ENCODE measurements at regions not wholly inside any gene's neighbourhood (a gene's known extent, or its start where the extent isn't known, plus 50 kb on each side); places are given as distances from the start of the nearest gene placed in this dataset.

- no peak overlapping the region for H3K4me3 Mint-ChIP-seq
- DNase-seq (no peak), ATAC-seq (replicated peaks) (no peak)
- peaks cover 6 to 7% of the 10 kb centered on the region in 2 donors for H3K9me3 Mint-ChIP-seq
- H3K27ac Mint-ChIP-seq: no peak overlapping the region
- no peaks in the 10 kb centered on the region for H3K36me3 Mint-ChIP-seq
- H3K4me1 Mint-ChIP-seq: no peaks in the 10 kb centered on the region
- peaks cover 23 to 35% of the 10 kb centered on the region in 2 donors for H3K27me3 Mint-ChIP-seq
These were observed 686.6 kb downstream of the BRD1 start for GRCh38 chr22:49140911-49141665.

GRCh38 chr22:49139492-49140151 is 688.1 kb downstream of the BRD1 start:
- Mint-ChIP-seq H3K27me3 (peaks cover 31 to 39% of the 10 kb centered on the region in 2 donors), H3K9me3 (peaks cover 6 to 7% of the 10 kb centered on the region in 2 donors), H3K4me3 (no peak overlapping the region), H3K27ac (no peak overlapping the region), H3K36me3 (no peaks in the 10 kb centered on the region), H3K4me1 (no peaks in the 10 kb centered on the region)
- ATAC-seq (replicated peaks) (no peak), DNase-seq (no peak)

- no peaks in the 10 kb centered on the region for H3K4me1 Mint-ChIP-seq
- H3K9me3 Mint-ChIP-seq: peaks cover 6 to 7% of the 10 kb centered on the region in 2 donors
- no peak overlapping the region for H3K27ac Mint-ChIP-seq
- DNase-seq (no peak), ATAC-seq (replicated peaks) (no peak)
- no peaks in the 10 kb centered on the region for H3K36me3 Mint-ChIP-seq
- H3K4me3 Mint-ChIP-seq: no peak overlapping the region
- H3K27me3 Mint-ChIP-seq: peaks cover 31 to 43% of the 10 kb centered on the region in 2 donors
These were observed 689.4 kb downstream of the BRD1 start for GRCh38 chr22:49138250-49138790.

GRCh38 chr22:49137206-49137840 is 690.4 kb downstream of the BRD1 start:
- peaks cover 33 to 51% of the 10 kb centered on the region in 2 donors for H3K27me3 Mint-ChIP-seq
- DNase-seq (no peak), ATAC-seq (replicated peaks) (no peak)
- H3K4me1 Mint-ChIP-seq: no peaks in the 10 kb centered on the region
- no peak overlapping the region for H3K4me3 Mint-ChIP-seq
- no peak overlapping the region for H3K27ac Mint-ChIP-seq
- H3K36me3 Mint-ChIP-seq: no peaks in the 10 kb centered on the region
- peaks cover 6 to 7% of the 10 kb centered on the region in 2 donors for H3K9me3 Mint-ChIP-seq

- DNase-seq (no peak), ATAC-seq (replicated peaks) (no peak)
- Mint-ChIP-seq H3K4me1 (no peaks in the 10 kb centered on the region), H3K36me3 (no peaks in the 10 kb centered on the region), H3K27ac (no peak overlapping the region), H3K27me3 (peaks cover 34 to 51% of the 10 kb centered on the region in 2 donors), H3K4me3 (no peak overlapping the region), H3K9me3 (peaks cover 6 to 7% of the 10 kb centered on the region in 2 donors)
These were observed 690.9 kb downstream of the BRD1 start for GRCh38 chr22:49136816-49137180.

- no peaks in the 10 kb centered on the region for H3K36me3 Mint-ChIP-seq
- H3K4me3 Mint-ChIP-seq: no peak overlapping the region
- H3K4me1 Mint-ChIP-seq: no peaks in the 10 kb centered on the region
- no peak overlapping the region for H3K27ac Mint-ChIP-seq
- peaks cover 28 to 45% of the 10 kb centered on the region in 2 donors for H3K27me3 Mint-ChIP-seq
- DNase-seq (no peak), ATAC-seq (replicated peaks) (no peak)
- H3K9me3 Mint-ChIP-seq: peaks cover 6 to 7% of the 10 kb centered on the region in 2 donors
These were observed 691.4 kb downstream of the BRD1 start for GRCh38 chr22:49136041-49136815.

GRCh38 chr22:49134076-49134475 is 693.6 kb downstream of the BRD1 start:
- ATAC-seq (replicated peaks): no peak
- Mint-ChIP-seq H3K36me3 (no peaks in the 10 kb centered on the region), H3K27me3 (peaks cover 28 to 43% of the 10 kb centered on the region in 2 donors)

GRCh38 chr22:49133541-49133940 is 694.1 kb downstream of the BRD1 start:
- Mint-ChIP-seq H3K9me3 (peaks cover 4% of the 10 kb centered on the region in 2 donors), H3K4me1 (no peaks in the 10 kb centered on the region), H3K27ac (no peak overlapping the region), H3K27me3 (peaks cover 24 to 37% of the 10 kb centered on the region in 2 donors), H3K36me3 (no peaks in the 10 kb centered on the region), H3K4me3 (no peak overlapping the region)
- ATAC-seq (replicated peaks) (no peak), DNase-seq (no peak)

More at GRCh38 chr22:49134076-49134475, 693.6 kb downstream of the BRD1 start:
- Mint-ChIP-seq H3K27ac (no peak overlapping the region), H3K9me3 (peaks cover 6 to 7% of the 10 kb centered on the region in 2 donors), H3K4me3 (no peak overlapping the region), H3K4me1 (no peaks in the 10 kb centered on the region)
- DNase-seq: no peak

GRCh38 chr22:49132009-49132408 is 695.7 kb downstream of the BRD1 start:
- no peaks in the 10 kb centered on the region for H3K4me1 Mint-ChIP-seq
- DNase-seq (no peak), ATAC-seq (replicated peaks) (no peak)
- H3K27me3 Mint-ChIP-seq: peaks cover 18 to 29% of the 10 kb centered on the region in 2 donors
- H3K27ac Mint-ChIP-seq: no peak overlapping the region
- no peaks in the 10 kb centered on the region for H3K36me3 Mint-ChIP-seq
- no peaks in the 10 kb centered on the region for H3K9me3 Mint-ChIP-seq
- H3K4me3 Mint-ChIP-seq: no peak overlapping the region

- no peak for DNase-seq
- no peak for ATAC-seq (replicated peaks)
- Mint-ChIP-seq H3K4me3 (no peak overlapping the region), H3K9me3 (peaks cover 0 to 3% of the 10 kb centered on the region in 2 donors), H3K4me1 (no peaks in the 10 kb centered on the region), H3K27ac (no peak overlapping the region), H3K27me3 (peaks cover 5 to 16% of the 10 kb centered on the region in 2 donors), H3K36me3 (no peaks in the 10 kb centered on the region)
These were observed 697.9 kb downstream of the BRD1 start for GRCh38 chr22:49129736-49130135.

- Mint-ChIP-seq H3K9me3 (peaks cover 1 to 4% of the 10 kb centered on the region in 2 donors), H3K27me3 (peaks cover 6 to 17% of the 10 kb centered on the region in 2 donors), H3K4me3 (no peak overlapping the region), H3K27ac (no peak overlapping the region), H3K36me3 (no peaks in the 10 kb centered on the region), H3K4me1 (no peaks in the 10 kb centered on the region)
- ATAC-seq (replicated peaks) (no peak), DNase-seq (no peak)
These were observed 698.8 kb downstream of the BRD1 start for GRCh38 chr22:49128874-49129273.

GRCh38 chr22:49124608-49125007 is 703.1 kb downstream of the BRD1 start:
- Mint-ChIP-seq H3K4me3 (no peak overlapping the region), H3K27me3 (peaks cover 8 to 15% of the 10 kb centered on the region in 2 donors), H3K36me3 (peaks cover 1 to 5% of the 10 kb centered on the region in 2 donors), H3K4me1 (no peaks in the 10 kb centered on the region), H3K9me3 (peaks cover 11 to 13% of the 10 kb centered on the region in 2 donors), H3K27ac (no peak overlapping the region)
- ATAC-seq (replicated peaks): no peak
- no peak for DNase-seq

- Mint-ChIP-seq H3K4me1 (no peaks in the 10 kb centered on the region), H3K27me3 (peaks cover 8 to 15% of the 10 kb centered on the region in 2 donors), H3K27ac (no peak overlapping the region), H3K4me3 (no peak overlapping the region), H3K9me3 (peaks cover 11 to 15% of the 10 kb centered on the region in 2 donors), H3K36me3 (peaks cover 1 to 5% of the 10 kb centered on the region in 2 donors)
- no peak for DNase-seq
- no peak for ATAC-seq (replicated peaks)
These were observed 704.0 kb downstream of the BRD1 start for GRCh38 chr22:49123621-49124192.
